Ascending aorta (tissue), 2 donors: ENCODE measurements at regions not wholly inside any gene's neighbourhood (a gene's known extent, or its start where the extent isn't known, plus 50 kb on each side); places are given as distances from the start of the nearest gene placed in this dataset.

Experiments used
- DNase-seq, 2 donors: peaks; one replicate each; pipeline ENCODE4 v3.0.0-alpha.2; 2019; ENCODE audit warnings: low spot score in 2 of 2
- H3K27ac ChIP-seq, 2 donors: fragments of 200-600 bp; sonication (generic); one replicate each; pipeline ENCODE4 v1.5.1; 2016 to 2017; ENCODE audit warnings: mild to moderate bottlenecking in 1 of 2
- H3K27me3 ChIP-seq: fragments of 200-600 bp; sonication (generic); one replicate; pipeline ENCODE4 v1.5.1; 2017
- H3K36me3 ChIP-seq, 2 donors: fragments of 200-600 bp; sonication (generic); one replicate each; pipeline ENCODE4 v1.5.1; 2016
- H3K4me1 ChIP-seq, 2 donors: fragments of 200-600 bp; sonication (generic); one replicate each; pipeline ENCODE4 v1.5.1; 2016 to 2017; ENCODE audit warnings: mild to moderate bottlenecking in 1 of 2
- H3K4me3 ChIP-seq, 2 donors: fragments of 200-600 bp; sonication (generic); one replicate each; pipeline ENCODE4 v1.5.1; 2016 to 2017; ENCODE audit warnings: mild to moderate bottlenecking in 1 of 2
- H3K9me3 ChIP-seq, 2 donors: fragments of 200-600 bp; sonication (generic); one replicate each; pipeline ENCODE4 v1.5.1; 2016
- intact Hi-C: fragments of 100-400 bp; cut with DNase I; formaldehyde crosslinking; loops from one replicate; pipeline ENCODE4 v1.15.1; 2023
- TF ChIP-seq, protein P1 (sequence below), 3 experiments: fragments of 200-600 bp in 2 of 3; fragments of 450-650 bp in 1 of 3; sonication (generic) in 2 of 3; IDR thresholded peaks; one replicate each; pipeline ENCODE4 v1.5.1; 2016 to 2019; ENCODE audit warnings: antibody characterized with exemption in 3 of 3, mild to moderate bottlenecking in 1 of 3, moderate library complexity in 1 of 3

DNA sequence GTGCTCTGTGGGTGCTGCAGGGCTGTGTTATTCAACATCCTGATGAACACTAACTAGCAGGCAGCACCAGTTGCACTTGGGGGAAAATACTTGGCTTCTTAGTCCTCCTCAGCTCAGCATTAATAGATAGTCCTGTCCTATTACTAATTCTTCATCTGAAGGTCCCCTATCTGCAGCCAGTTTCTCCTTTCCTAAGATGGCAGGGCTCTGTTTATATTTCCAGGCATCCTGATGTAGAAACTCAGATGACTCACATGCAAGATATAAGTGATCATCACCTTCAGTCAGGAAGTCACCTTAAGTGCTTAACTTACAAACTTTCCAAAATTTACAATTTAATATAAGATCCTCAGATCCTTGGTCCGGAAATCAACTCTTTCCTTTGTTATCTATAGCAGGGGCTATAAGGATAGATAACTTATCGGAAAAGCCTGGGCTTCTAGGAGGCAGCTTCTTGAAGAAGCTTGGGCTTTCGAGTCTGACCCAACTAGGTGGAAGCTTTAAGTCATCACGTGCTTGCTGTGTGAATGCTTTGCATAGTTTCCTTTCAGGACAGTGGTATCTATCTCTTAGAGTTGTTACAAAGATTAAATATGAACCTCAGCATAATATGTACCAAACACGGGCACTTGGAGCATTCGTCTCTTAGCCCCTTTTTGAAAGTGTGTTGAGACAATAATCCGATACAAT is 181.0 kb upstream of the GRIP1 start:
- Histone ChIP-seq H3K9me3 (no peaks in the 10 kb centered on the region), H3K4me1 (no peaks in the 10 kb centered on the region), H3K4me3 (no peak overlapping the region), H3K36me3 (no peaks in the 10 kb centered on the region), H3K27ac (no peak overlapping the region), H3K27me3 (no peaks in the 10 kb centered on the region)
- TF ChIP-seq, protein P1, sequence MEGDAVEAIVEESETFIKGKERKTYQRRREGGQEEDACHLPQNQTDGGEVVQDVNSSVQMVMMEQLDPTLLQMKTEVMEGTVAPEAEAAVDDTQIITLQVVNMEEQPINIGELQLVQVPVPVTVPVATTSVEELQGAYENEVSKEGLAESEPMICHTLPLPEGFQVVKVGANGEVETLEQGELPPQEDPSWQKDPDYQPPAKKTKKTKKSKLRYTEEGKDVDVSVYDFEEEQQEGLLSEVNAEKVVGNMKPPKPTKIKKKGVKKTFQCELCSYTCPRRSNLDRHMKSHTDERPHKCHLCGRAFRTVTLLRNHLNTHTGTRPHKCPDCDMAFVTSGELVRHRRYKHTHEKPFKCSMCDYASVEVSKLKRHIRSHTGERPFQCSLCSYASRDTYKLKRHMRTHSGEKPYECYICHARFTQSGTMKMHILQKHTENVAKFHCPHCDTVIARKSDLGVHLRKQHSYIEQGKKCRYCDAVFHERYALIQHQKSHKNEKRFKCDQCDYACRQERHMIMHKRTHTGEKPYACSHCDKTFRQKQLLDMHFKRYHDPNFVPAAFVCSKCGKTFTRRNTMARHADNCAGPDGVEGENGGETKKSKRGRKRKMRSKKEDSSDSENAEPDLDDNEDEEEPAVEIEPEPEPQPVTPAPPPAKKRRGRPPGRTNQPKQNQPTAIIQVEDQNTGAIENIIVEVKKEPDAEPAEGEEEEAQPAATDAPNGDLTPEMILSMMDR (IDR thresholded peaks at IDR 0.05), result no peak
- intact Hi-C loops, result no loop called here
- DNase-seq, result no peak

- Histone ChIP-seq H3K9me3 (no peaks in the 10 kb centered on the region), H3K4me3 (no peak overlapping the region), H3K27me3 (no peaks in the 10 kb centered on the region), H3K4me1 (no peaks in the 10 kb centered on the region), H3K36me3 (no peaks in the 10 kb centered on the region), H3K27ac (no peak overlapping the region)
- intact Hi-C loops, result no loop called here
- TF ChIP-seq, protein P1 (IDR thresholded peaks at IDR 0.05), result peak; percentile 24 to 75 (median 71)
- peak in 1 of 2 donors; percentile 64 for DNase-seq
Measured at GRCh38 chr12:66860752-66861750, 182.2 kb upstream of the GRIP1 start.

GRCh38 chr12:66862356-66862985 is 183.6 kb upstream of the GRIP1 start:
- Histone ChIP-seq H3K4me1 (no peaks in the 10 kb centered on the region), H3K36me3 (no peaks in the 10 kb centered on the region), H3K4me3 (no peak overlapping the region), H3K9me3 (no peaks in the 10 kb centered on the region), H3K27ac (no peak overlapping the region), H3K27me3 (no peaks in the 10 kb centered on the region)
- intact Hi-C loops, result no loop called here
- TF ChIP-seq, protein P1 (IDR thresholded peaks at IDR 0.05), result no peak
- DNase-seq, result no peak

DNA sequence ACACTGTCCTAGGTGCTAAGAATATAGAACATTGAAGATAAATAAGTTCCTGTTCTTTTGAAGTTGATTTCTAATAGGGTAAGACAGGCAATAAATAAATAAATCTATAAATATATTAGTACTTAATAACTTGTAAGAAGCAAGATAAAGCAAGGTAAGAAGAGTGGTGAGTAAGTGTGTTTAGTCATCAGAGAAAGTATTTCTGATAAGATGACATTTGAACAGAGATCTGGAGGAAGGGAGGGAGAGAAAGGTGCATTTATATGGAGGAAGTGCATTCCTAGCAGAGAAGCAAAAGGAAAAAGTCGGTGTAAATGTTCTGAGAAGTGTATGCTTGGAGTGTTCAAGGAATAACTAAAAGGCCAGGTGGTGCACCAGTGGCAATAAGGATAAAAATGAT is 184.4 kb upstream of the GRIP1 start:
- H3K4me1 ChIP-seq, result no peaks in the 10 kb centered on the region
- no peak for DNase-seq
- H3K9me3 ChIP-seq, result no peaks in the 10 kb centered on the region
- TF ChIP-seq, protein P1 (IDR thresholded peaks at IDR 0.05), result no peak
- no peak overlapping the region for H3K27ac ChIP-seq
- no peaks in the 10 kb centered on the region for H3K36me3 ChIP-seq
- intact Hi-C loops, result no loop called here
- no peaks in the 10 kb centered on the region for H3K27me3 ChIP-seq
- H3K4me3 ChIP-seq, result no peak overlapping the region

DNA sequence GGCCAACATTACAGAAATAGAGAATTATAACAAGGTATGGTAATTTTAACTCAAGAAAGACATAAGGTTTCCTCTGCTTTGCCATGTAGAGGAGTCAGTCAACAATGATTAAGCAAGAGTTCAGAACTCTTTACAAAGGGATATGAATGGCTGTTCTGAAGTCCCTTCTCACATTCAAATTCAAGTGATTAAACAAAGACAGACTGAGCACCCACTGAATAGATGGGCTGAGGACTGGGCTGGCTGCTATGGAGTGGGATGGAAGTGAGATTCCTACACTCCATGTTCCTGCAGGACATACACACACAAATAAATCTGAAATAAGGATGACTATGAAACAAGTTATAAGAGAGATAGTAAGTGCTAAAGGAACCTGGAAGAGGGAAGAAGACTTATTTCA is 199.0 kb upstream of the GRIP1 start:
- DNase-seq, result no peak
- Histone ChIP-seq H3K27me3 (no peaks in the 10 kb centered on the region), H3K4me1 (no peaks in the 10 kb centered on the region), H3K4me3 (no peak overlapping the region), H3K36me3 (no peaks in the 10 kb centered on the region), H3K27ac (no peak overlapping the region), H3K9me3 (no peaks in the 10 kb centered on the region)
- intact Hi-C loops, result no loop called here
- TF ChIP-seq, protein P1 (IDR thresholded peaks at IDR 0.05), result no peak
